ENCODE measurements at regions not wholly inside any gene's neighbourhood (a gene's known extent, or its start where the extent isn't known, plus 50 kb on each side); places are given as distances from the start of the nearest gene placed in this dataset.

DNA sequence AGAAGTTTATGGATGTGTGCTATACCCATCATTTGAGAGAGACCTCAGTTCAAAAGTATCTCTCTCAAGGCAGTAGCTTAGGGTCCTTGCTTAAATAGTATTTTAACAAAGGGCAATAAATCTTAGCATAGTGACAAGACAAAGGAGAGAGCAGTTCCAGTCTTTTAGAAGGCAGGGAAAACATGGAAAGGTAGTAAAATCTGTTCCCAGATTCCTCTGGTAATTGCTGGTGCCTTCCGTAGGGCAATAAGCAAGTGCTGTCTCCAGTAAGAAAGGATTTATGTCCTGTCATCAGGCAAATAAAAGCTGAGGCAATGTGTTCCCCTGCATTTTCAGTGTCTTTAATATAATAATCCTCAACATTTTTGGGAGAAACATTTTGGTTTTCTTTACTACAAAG is 149.0 kb upstream of the MPHOSPH6 start:
- FAIRE-seq (no peak), DNase-seq (ENCODE audit: insufficient read length, low spot score) (no peak)
- TF ChIP-seq, protein P1, sequence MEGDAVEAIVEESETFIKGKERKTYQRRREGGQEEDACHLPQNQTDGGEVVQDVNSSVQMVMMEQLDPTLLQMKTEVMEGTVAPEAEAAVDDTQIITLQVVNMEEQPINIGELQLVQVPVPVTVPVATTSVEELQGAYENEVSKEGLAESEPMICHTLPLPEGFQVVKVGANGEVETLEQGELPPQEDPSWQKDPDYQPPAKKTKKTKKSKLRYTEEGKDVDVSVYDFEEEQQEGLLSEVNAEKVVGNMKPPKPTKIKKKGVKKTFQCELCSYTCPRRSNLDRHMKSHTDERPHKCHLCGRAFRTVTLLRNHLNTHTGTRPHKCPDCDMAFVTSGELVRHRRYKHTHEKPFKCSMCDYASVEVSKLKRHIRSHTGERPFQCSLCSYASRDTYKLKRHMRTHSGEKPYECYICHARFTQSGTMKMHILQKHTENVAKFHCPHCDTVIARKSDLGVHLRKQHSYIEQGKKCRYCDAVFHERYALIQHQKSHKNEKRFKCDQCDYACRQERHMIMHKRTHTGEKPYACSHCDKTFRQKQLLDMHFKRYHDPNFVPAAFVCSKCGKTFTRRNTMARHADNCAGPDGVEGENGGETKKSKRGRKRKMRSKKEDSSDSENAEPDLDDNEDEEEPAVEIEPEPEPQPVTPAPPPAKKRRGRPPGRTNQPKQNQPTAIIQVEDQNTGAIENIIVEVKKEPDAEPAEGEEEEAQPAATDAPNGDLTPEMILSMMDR (IDR thresholded peaks at IDR 0.05; ENCODE audit: insufficient read depth, missing control alignments), result no peak

DNA sequence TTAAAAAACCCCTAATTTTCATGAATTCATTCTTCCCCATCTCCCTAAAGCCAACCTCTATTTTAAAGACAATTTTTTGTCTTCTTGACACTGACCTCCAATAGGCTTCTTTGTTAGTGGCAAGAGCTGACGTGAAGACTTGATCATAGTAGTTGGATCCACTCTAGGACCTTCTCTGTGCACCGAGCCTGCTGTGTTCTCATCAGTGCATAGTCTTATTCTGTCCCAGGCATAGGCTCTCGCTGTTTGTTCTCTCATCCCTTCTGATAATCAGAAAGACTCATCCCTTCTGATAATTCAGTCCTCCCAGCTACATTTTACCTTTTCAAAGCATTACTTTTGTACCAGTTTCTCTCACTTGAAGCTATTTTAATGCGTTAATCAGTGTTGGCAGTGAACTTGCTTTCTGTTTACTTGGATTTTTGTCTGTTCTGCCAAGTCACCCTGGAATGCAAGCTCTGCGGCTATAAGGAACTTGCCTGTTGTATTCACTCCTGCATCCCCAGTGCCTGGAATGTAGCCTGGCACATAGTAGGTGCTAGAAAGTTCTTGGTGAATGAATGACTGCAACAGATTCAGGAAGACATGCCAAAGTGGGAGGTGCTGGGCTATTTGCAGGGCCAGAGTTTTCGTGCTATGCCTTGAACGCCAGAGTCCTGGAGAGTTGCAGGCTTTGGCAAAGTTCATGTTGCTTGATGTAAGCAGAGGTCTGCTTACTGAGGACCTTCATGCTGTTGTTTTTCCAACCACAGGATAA is 147.6 kb upstream of the MPHOSPH6 start:
- TF ChIP-seq, protein P1 (IDR thresholded peaks at IDR 0.05; ENCODE audit: insufficient read depth, missing control alignments), result no peak
- FAIRE-seq (no peak), DNase-seq (ENCODE audit: insufficient read length, low spot score) (no peak)

DNA sequence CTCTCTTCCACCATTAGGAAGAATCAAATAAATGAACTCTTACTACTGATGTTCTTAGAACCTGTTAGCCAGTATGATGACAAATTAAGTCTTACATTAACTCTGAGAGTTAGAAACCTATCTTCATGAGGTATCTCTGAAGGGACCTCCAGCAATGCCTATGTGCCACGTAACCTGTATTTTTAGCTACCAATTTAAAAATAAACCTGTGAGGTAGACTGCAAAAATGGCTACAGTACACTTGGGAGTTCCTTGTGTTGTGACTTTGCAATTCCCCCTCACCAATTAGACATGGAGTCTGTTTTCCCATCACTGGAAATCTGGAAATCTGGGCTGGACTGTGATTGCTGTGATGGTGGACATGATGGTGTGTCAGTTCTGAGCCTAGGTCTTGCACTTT is 143.7 kb upstream of the MPHOSPH6 start:
- FAIRE-seq (no peak), DNase-seq (ENCODE audit: insufficient read length, low spot score) (no peak)
- TF ChIP-seq, protein P1 (IDR thresholded peaks at IDR 0.05; ENCODE audit: insufficient read depth, missing control alignments), result no peak

DNA sequence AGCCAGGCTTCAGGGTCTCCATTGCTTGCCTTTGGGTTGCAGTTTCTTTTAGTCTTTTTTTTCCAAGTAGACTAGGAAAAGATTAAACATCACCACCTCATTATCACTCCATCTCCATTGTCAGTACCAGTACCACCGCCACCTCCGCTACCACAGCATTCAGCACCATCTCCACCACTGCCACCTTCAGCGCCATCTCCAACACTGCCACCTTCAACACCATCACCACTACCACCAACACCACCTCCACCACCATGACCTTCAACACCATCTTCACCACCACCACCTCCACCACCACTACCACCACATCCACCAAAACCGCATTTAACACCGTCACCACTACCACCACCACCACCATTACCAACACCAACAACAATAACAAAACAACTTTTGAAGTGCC is 141.5 kb upstream of the MPHOSPH6 start:
- FAIRE-seq (no peak), DNase-seq (ENCODE audit: insufficient read length, low spot score) (no peak)
- TF ChIP-seq, protein P1 (IDR thresholded peaks at IDR 0.05; ENCODE audit: insufficient read depth, missing control alignments), result no peak

DNA sequence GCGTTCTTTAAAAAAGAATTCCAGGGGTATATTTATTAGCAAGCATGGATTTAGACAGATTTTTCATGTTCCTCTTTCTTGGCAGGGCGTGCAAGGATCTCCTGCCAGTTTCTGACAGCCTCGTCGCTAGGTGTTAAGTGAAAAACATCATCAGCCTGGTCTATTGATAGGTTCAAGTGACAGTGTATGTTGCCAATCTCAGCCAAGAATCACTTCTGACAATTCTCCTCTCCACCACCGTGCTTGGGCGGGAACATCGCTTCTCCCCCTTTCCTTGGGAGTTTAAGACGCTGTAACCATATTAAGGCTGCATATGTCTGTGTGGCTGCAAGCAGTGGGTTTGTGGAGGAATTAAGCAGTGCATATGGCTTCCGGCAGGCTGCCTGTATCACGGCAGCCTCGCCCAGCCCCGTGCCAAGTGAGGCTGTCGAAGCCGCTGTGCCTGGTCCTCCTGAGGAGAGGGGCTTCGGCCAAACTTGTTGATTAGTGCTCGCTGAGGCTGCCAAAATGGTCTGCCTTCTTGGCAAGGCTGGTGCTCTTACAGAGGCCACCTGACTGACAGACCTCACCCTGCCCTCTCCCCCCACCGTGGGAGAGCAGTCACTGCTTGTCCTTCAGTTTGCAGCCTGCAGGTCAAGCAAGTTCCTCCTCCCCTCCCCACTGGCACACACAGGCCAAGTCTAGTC is 132.2 kb upstream of the MPHOSPH6 start:
- FAIRE-seq (no peak), DNase-seq (ENCODE audit: insufficient read length, low spot score) (no peak)
- TF ChIP-seq, protein P1 (IDR thresholded peaks at IDR 0.05; ENCODE audit: insufficient read depth, missing control alignments), result no peak

DNA sequence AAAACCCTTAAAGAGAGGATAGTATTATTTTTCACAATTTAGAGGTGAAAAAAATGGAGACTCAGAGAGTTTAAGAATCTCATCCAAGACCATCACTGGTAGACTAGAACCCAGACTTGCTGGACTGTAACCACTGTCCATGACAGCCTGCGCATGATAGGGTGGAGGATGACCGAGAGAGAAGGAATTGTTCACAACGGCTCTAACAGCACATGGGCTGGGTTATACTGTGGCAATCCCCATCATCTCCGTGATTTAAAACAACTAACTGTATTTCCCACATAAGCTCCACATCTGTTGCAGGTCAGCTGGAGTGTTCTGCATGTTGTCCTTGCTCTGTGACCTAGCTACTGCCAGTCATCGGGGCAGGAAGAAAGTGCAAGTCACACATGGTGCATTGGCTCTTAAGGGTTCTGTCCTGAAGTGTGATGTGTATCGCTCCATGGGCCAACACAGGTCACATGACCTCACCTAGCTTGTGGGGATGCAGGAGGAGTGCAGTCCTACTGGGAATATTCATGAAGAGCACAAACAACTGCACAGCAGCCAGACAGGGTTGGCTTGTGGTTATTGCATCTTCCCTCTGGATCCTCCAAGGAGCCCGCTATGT is 131.2 kb upstream of the MPHOSPH6 start:
- FAIRE-seq (no peak), DNase-seq (ENCODE audit: insufficient read length, low spot score) (no peak)
- TF ChIP-seq, protein P1 (IDR thresholded peaks at IDR 0.05; ENCODE audit: insufficient read depth, missing control alignments), result no peak
